ENCODE measurements at regions not wholly inside any gene's neighbourhood (a gene's known extent, or its start where the extent isn't known, plus 50 kb on each side); places are given as distances from the start of the nearest gene placed in this dataset.

DNA sequence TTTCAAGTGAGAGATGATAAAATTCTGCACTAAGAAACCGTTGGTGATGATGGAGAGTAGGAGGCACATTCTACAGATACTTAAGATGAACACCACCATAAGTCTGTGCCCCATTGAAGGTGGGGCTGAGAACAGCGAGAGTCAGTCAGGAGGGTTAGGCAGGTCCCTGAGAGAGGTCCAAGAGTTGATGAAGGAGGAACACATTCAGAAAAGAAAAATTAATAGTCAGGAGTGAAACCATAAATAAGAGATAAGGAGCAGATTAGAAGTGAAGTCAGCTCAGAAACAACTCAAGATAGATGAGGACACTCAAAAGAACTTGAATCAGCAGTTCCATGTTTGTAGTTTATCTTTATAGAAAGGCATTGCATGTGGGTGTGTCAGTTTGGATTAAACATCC lies 727.2 kb upstream of the MARCKS start:
- TF ChIP-seq, protein P1, sequence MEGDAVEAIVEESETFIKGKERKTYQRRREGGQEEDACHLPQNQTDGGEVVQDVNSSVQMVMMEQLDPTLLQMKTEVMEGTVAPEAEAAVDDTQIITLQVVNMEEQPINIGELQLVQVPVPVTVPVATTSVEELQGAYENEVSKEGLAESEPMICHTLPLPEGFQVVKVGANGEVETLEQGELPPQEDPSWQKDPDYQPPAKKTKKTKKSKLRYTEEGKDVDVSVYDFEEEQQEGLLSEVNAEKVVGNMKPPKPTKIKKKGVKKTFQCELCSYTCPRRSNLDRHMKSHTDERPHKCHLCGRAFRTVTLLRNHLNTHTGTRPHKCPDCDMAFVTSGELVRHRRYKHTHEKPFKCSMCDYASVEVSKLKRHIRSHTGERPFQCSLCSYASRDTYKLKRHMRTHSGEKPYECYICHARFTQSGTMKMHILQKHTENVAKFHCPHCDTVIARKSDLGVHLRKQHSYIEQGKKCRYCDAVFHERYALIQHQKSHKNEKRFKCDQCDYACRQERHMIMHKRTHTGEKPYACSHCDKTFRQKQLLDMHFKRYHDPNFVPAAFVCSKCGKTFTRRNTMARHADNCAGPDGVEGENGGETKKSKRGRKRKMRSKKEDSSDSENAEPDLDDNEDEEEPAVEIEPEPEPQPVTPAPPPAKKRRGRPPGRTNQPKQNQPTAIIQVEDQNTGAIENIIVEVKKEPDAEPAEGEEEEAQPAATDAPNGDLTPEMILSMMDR (IDR thresholded peaks at IDR 0.05; ENCODE audit: low read depth, low read length): no peak
- Histone ChIP-seq H3K4me3 (ENCODE audit: low read depth, low read length) (no peak overlapping the region), H3K4me1 (peaks cover 7% of the 10 kb centered on the region), H3K27me3 (no peaks in the 10 kb centered on the region), H3K9me3 (no peaks in the 10 kb centered on the region), H3K36me3 (no peaks in the 10 kb centered on the region)
- DNase-seq: no peak

DNA sequence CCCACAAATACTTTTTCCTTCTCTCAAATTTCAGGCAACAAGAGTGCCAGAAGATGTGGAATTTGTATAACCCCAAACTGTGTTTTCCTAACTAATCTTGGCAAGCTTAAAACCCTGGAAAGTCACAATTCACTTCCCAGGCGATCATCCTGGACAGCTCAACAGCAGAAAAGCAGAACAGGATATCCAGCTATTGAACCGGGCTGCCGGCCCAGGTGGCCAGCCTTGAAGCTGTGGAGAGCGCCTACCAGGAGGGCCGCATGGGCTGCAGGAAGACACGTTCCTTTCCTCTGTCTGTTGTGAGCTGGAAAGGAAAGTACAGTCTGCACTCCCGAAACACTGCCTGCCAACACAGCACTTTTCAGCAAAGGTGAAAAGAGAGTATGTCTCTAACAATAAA lies 719.7 kb upstream of the MARCKS start:
- TF ChIP-seq, protein P1 (IDR thresholded peaks at IDR 0.05; ENCODE audit: low read depth, low read length): no peak
- Histone ChIP-seq H3K4me1 (peaks cover 13% of the 10 kb centered on the region), H3K4me3 (ENCODE audit: low read depth, low read length) (no peak overlapping the region), H3K9me3 (no peaks in the 10 kb centered on the region), H3K27me3 (no peaks in the 10 kb centered on the region), H3K36me3 (no peaks in the 10 kb centered on the region)
- DNase-seq: no peak

DNA sequence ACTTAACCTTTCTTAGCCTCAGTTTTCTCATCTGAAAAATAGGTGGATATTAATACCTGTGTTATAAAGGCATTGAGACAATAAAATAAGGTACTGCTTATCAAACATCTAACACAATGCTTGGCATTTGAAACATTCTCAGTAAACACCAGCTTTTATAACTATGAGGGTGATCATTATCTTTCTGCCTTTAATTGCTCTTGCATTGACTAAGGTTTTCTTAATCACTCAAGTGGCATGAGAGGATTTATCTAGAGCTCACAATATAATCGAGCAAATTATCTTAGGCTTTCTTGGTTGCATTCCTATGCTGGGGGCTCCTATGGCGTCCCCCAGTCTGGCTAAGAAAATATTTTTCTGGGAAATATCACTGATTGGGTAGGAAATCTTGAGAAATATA lies 716.4 kb upstream of the MARCKS start:
- Histone ChIP-seq H3K36me3 (no peaks in the 10 kb centered on the region), H3K27me3 (no peaks in the 10 kb centered on the region), H3K9me3 (no peaks in the 10 kb centered on the region), H3K4me1 (peaks cover 16% of the 10 kb centered on the region), H3K4me3 (ENCODE audit: low read depth, low read length) (no peak overlapping the region)
- TF ChIP-seq, protein P1 (IDR thresholded peaks at IDR 0.05; ENCODE audit: low read depth, low read length): no peak
- DNase-seq: no peak

DNA sequence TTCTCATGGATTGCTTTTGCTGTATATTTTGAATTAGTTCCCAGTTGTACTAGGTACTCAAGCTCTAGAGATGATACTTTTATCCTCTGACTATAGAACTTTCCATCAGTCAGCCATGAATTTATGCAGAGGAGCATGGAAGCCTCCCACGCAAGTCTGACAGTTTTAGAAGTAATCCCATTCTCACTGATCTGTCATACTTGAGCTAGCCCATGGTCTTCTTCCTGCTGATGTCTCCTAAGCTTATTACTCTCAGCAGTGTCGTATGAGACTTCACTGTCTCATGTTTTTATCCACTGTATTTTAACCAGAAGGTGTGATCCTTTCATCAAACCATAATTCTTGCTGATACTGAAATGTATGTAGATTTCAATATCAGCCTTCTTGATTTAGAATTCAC lies 715.2 kb upstream of the MARCKS start:
- Histone ChIP-seq H3K36me3 (no peaks in the 10 kb centered on the region), H3K27me3 (no peaks in the 10 kb centered on the region), H3K9me3 (no peaks in the 10 kb centered on the region), H3K4me1 (peaks cover 16% of the 10 kb centered on the region), H3K4me3 (ENCODE audit: low read depth, low read length) (no peak overlapping the region)
- DNase-seq: no peak
- TF ChIP-seq, protein P1 (IDR thresholded peaks at IDR 0.05; ENCODE audit: low read depth, low read length): no peak

DNA sequence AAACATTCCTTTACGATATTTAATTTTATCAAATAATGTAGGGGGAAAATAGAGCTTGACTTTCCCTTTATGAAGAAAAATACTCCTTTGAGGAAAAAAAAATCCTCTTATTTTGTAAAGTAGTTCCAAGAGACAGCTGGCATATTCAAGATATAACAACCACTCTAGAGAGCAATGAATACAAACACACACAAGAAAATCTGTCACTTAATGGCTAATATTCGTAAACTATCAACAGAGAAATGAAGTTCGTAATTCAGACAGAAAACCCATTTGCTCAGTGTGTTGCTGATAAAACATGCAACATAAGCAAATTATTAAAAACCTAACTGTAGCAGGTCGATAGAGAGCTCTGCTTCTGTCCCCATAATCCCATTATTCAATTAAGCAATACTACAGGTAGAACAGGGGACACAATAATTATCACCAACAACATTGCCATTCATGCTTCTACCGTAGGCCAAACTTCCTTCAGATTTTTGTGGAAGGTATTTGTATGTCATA lies 714.4 kb upstream of the MARCKS start:
- no peaks in the 10 kb centered on the region for H3K36me3 ChIP-seq
- H3K27me3 ChIP-seq: no peaks in the 10 kb centered on the region
- DNase-seq: no peak
- H3K4me1 ChIP-seq: peaks cover 16% of the 10 kb centered on the region
- no peaks in the 10 kb centered on the region for H3K9me3 ChIP-seq
- TF ChIP-seq, protein P1 (IDR thresholded peaks at IDR 0.05; ENCODE audit: low read depth, low read length): no peak
- no peak overlapping the region for H3K4me3 ChIP-seq (ENCODE audit: low read depth, low read length)

DNA sequence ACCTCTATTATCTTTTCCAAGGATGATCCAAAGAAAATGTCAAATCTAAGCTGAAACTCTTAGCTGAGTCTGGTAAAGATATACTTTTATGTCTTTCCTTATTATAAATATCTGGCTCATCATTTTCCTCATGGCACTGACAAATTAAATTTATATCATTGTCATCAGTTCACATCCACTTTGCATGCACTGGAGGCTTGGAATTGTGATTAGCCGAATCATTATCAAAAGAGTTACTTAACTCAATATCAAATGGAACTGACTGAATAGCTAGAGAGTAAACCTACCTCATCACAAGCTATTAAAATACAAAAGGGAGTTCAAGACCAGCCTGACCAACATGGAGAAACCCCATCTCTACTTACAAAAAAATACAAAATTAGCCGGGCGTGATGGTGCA lies 713.9 kb upstream of the MARCKS start:
- H3K4me1 ChIP-seq: peaks cover 16% of the 10 kb centered on the region
- H3K9me3 ChIP-seq: no peaks in the 10 kb centered on the region
- H3K4me3 ChIP-seq (ENCODE audit: low read depth, low read length): no peak overlapping the region
- H3K27me3 ChIP-seq: no peaks in the 10 kb centered on the region
- no peak for DNase-seq
- TF ChIP-seq, protein P1 (IDR thresholded peaks at IDR 0.05; ENCODE audit: low read depth, low read length): no peak
- H3K36me3 ChIP-seq: no peaks in the 10 kb centered on the region
